ENCODE measurements at regions not wholly inside any gene's neighbourhood (a gene's known extent, or its start where the extent isn't known, plus 50 kb on each side); places are given as distances from the start of the nearest gene placed in this dataset.

DNA sequence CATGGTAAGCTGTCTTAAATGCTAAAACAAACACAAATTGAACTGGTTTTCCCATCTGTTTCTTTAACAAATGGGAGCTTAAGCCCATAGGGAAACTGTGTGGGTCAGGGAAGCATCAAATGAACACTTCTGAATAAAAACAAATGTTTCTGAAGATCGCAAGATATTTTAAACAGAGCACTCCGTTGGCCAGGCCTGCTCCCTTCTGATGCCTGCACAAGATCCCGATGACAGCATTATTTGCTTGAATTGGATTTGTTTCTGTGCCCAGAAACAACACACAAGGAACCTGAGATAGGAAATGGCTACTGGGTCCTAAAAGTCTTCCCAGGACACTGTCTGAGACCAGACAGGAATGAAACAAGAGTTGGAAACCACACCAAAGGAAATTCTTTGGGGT lies 425.8 kb upstream of the ZFHX3 start:
- WGBS = 76% methylated on average over 3 of the region's 3 CpGs
- Histone ChIP-seq H3K27ac (ENCODE audit: low read depth in 1 of 2, low read length in 1 of 2) (no peak overlapping the region), H3K9me3 (ENCODE audit: control insufficient read depth in 2 of 2, insufficient read depth in 1 of 2, low read length in 1 of 2) (no peaks in the 10 kb centered on the region), H3K4me1 (ENCODE audit: control insufficient read depth in 2 of 2, insufficient read depth in 2 of 2, low read length in 2 of 2) (no peaks in the 10 kb centered on the region), H3K4me3 (ENCODE audit: low read length in 2 of 2) (no peak overlapping the region), H3K36me3 (ENCODE audit: control insufficient read depth in 2 of 2, insufficient read depth in 2 of 2, low read length in 1 of 2) (no peaks in the 10 kb centered on the region), H3K27me3 (ENCODE audit: control insufficient read depth in 2 of 2, insufficient read depth in 1 of 2, low read length in 1 of 2) (no peaks in the 10 kb centered on the region)
- no peak for DNase-seq (ENCODE audit: low read depth in 6 of 9, low spot score in 9 of 9)

- no peak overlapping the region for H3K27ac ChIP-seq (ENCODE audit: low read depth in 1 of 2, low read length in 1 of 2)
- H3K9me3 ChIP-seq (ENCODE audit: control insufficient read depth in 2 of 2, insufficient read depth in 1 of 2, low read length in 1 of 2) = no peaks in the 10 kb centered on the region
- H3K27me3 ChIP-seq (ENCODE audit: control insufficient read depth in 2 of 2, insufficient read depth in 1 of 2, low read length in 1 of 2) = no peaks in the 10 kb centered on the region
- no peaks in the 10 kb centered on the region for H3K4me1 ChIP-seq (ENCODE audit: control insufficient read depth in 2 of 2, insufficient read depth in 2 of 2, low read length in 2 of 2)
- DNase-seq (ENCODE audit: low read depth in 6 of 9, low spot score in 9 of 9) = no peak
- 96% methylated on average over 11 of the region's 11 CpGs for WGBS
- H3K36me3 ChIP-seq (ENCODE audit: control insufficient read depth in 2 of 2, insufficient read depth in 2 of 2, low read length in 1 of 2) = no peaks in the 10 kb centered on the region
- no peak overlapping the region for H3K4me3 ChIP-seq (ENCODE audit: low read length in 2 of 2)
Measured at GRCh38 chr16:73464834-73465233, 416.9 kb upstream of the ZFHX3 start.

- H3K36me3 ChIP-seq (ENCODE audit: control insufficient read depth in 2 of 2, insufficient read depth in 2 of 2, low read length in 1 of 2) = no peaks in the 10 kb centered on the region
- no peaks in the 10 kb centered on the region for H3K27me3 ChIP-seq (ENCODE audit: control insufficient read depth in 2 of 2, insufficient read depth in 1 of 2, low read length in 1 of 2)
- H3K4me1 ChIP-seq (ENCODE audit: control insufficient read depth in 2 of 2, insufficient read depth in 2 of 2, low read length in 2 of 2) = no peaks in the 10 kb centered on the region
- H3K27ac ChIP-seq (ENCODE audit: low read depth in 1 of 2, low read length in 1 of 2) = no peak overlapping the region
- 91% methylated on average over 5 of the region's 5 CpGs for WGBS
- H3K9me3 ChIP-seq (ENCODE audit: control insufficient read depth in 2 of 2, insufficient read depth in 1 of 2, low read length in 1 of 2) = no peaks in the 10 kb centered on the region
- H3K4me3 ChIP-seq (ENCODE audit: low read length in 2 of 2) = no peak overlapping the region
- no peak for DNase-seq (ENCODE audit: low read depth in 6 of 9, low spot score in 9 of 9)
Measured at GRCh38 chr16:73459586-73459985, 411.7 kb upstream of the ZFHX3 start.

GRCh38 chr16:73457851-73458250 lies 409.9 kb upstream of the ZFHX3 start:
- DNase-seq (ENCODE audit: low read depth in 6 of 9, low spot score in 9 of 9) = no peak
- WGBS = 98% methylated on average over 1 of the region's 1 CpG
- Histone ChIP-seq H3K9me3 (ENCODE audit: control insufficient read depth in 2 of 2, insufficient read depth in 1 of 2, low read length in 1 of 2) (no peaks in the 10 kb centered on the region), H3K4me1 (ENCODE audit: control insufficient read depth in 2 of 2, insufficient read depth in 2 of 2, low read length in 2 of 2) (no peaks in the 10 kb centered on the region), H3K4me3 (ENCODE audit: low read length in 2 of 2) (no peak overlapping the region), H3K27ac (ENCODE audit: low read depth in 1 of 2, low read length in 1 of 2) (no peak overlapping the region), H3K27me3 (ENCODE audit: control insufficient read depth in 2 of 2, insufficient read depth in 1 of 2, low read length in 1 of 2) (no peaks in the 10 kb centered on the region), H3K36me3 (ENCODE audit: control insufficient read depth in 2 of 2, insufficient read depth in 2 of 2, low read length in 1 of 2) (no peaks in the 10 kb centered on the region)

GRCh38 chr16:73448970-73449369 lies 401.0 kb upstream of the ZFHX3 start:
- no peaks in the 10 kb centered on the region for H3K27me3 ChIP-seq (ENCODE audit: control insufficient read depth in 2 of 2, insufficient read depth in 1 of 2, low read length in 1 of 2)
- no peaks in the 10 kb centered on the region for H3K36me3 ChIP-seq (ENCODE audit: control insufficient read depth in 2 of 2, insufficient read depth in 2 of 2, low read length in 1 of 2)
- DNase-seq (ENCODE audit: low read depth in 6 of 9, low spot score in 9 of 9) = no peak
- no peaks in the 10 kb centered on the region for H3K4me1 ChIP-seq (ENCODE audit: control insufficient read depth in 2 of 2, insufficient read depth in 2 of 2, low read length in 2 of 2)
- no peaks in the 10 kb centered on the region for H3K9me3 ChIP-seq (ENCODE audit: control insufficient read depth in 2 of 2, insufficient read depth in 1 of 2, low read length in 1 of 2)
- no peak overlapping the region for H3K4me3 ChIP-seq (ENCODE audit: low read length in 2 of 2)
- no peak overlapping the region for H3K27ac ChIP-seq (ENCODE audit: low read depth in 1 of 2, low read length in 1 of 2)
- WGBS = 97% methylated on average over 3 of the region's 3 CpGs

DNA sequence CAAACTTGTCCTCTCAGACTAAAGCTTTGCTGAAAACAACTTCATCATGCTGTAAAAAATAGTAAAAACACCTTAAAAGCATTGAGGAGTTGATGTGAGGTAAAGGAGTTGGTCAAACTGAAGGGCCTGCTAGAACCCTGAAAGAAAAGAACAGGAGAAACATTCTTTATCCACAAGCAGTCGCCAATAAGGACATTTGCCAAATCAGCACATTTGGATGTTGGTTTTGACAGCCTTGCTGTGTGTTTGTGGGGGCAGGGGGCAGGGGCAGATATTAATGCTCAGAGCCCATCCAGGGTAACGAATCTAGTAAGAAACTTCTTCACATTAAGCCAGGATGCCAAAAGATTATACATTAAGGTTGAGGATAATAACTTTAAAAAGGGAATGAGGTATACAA lies 399.9 kb upstream of the ZFHX3 start:
- Histone ChIP-seq H3K4me1 (ENCODE audit: control insufficient read depth in 2 of 2, insufficient read depth in 2 of 2, low read length in 2 of 2) (no peaks in the 10 kb centered on the region), H3K4me3 (ENCODE audit: low read length in 2 of 2) (no peak overlapping the region), H3K27me3 (ENCODE audit: control insufficient read depth in 2 of 2, insufficient read depth in 1 of 2, low read length in 1 of 2) (no peaks in the 10 kb centered on the region), H3K27ac (ENCODE audit: low read depth in 1 of 2, low read length in 1 of 2) (no peak overlapping the region), H3K9me3 (ENCODE audit: control insufficient read depth in 2 of 2, insufficient read depth in 1 of 2, low read length in 1 of 2) (no peaks in the 10 kb centered on the region), H3K36me3 (ENCODE audit: control insufficient read depth in 2 of 2, insufficient read depth in 2 of 2, low read length in 1 of 2) (no peaks in the 10 kb centered on the region)
- 94% methylated on average over 2 of the region's 2 CpGs for WGBS
- DNase-seq (ENCODE audit: low read depth in 6 of 9, low spot score in 9 of 9) = no peak

GRCh38 chr16:73434621-73435020 lies 386.7 kb upstream of the ZFHX3 start:
- no peak overlapping the region for H3K4me3 ChIP-seq (ENCODE audit: low read length in 2 of 2)
- H3K27ac ChIP-seq (ENCODE audit: low read depth in 1 of 2, low read length in 1 of 2) = no peak overlapping the region
- H3K27me3 ChIP-seq (ENCODE audit: control insufficient read depth in 2 of 2, insufficient read depth in 1 of 2, low read length in 1 of 2) = no peaks in the 10 kb centered on the region
- no peaks in the 10 kb centered on the region for H3K4me1 ChIP-seq (ENCODE audit: control insufficient read depth in 2 of 2, insufficient read depth in 2 of 2, low read length in 2 of 2)
- WGBS = 93% methylated on average over 5 of the region's 5 CpGs
- no peaks in the 10 kb centered on the region for H3K36me3 ChIP-seq (ENCODE audit: control insufficient read depth in 2 of 2, insufficient read depth in 2 of 2, low read length in 1 of 2)
- no peak for DNase-seq (ENCODE audit: low read depth in 6 of 9, low spot score in 9 of 9)
- H3K9me3 ChIP-seq (ENCODE audit: control insufficient read depth in 2 of 2, insufficient read depth in 1 of 2, low read length in 1 of 2) = no peaks in the 10 kb centered on the region

GRCh38 chr16:73433731-73434307 lies 385.9 kb upstream of the ZFHX3 start:
- Histone ChIP-seq H3K4me1 (ENCODE audit: control insufficient read depth in 2 of 2, insufficient read depth in 2 of 2, low read length in 2 of 2) (no peaks in the 10 kb centered on the region), H3K4me3 (ENCODE audit: low read length in 2 of 2) (no peak overlapping the region), H3K36me3 (ENCODE audit: control insufficient read depth in 2 of 2, insufficient read depth in 2 of 2, low read length in 1 of 2) (no peaks in the 10 kb centered on the region), H3K9me3 (ENCODE audit: control insufficient read depth in 2 of 2, insufficient read depth in 1 of 2, low read length in 1 of 2) (no peaks in the 10 kb centered on the region), H3K27ac (ENCODE audit: low read depth in 1 of 2, low read length in 1 of 2) (no peak overlapping the region), H3K27me3 (ENCODE audit: control insufficient read depth in 2 of 2, insufficient read depth in 1 of 2, low read length in 1 of 2) (no peaks in the 10 kb centered on the region)
- 85% methylated on average over 16 of the region's 16 CpGs for WGBS
- DNase-seq (ENCODE audit: low read depth in 6 of 9, low spot score in 9 of 9) = no peak

DNA sequence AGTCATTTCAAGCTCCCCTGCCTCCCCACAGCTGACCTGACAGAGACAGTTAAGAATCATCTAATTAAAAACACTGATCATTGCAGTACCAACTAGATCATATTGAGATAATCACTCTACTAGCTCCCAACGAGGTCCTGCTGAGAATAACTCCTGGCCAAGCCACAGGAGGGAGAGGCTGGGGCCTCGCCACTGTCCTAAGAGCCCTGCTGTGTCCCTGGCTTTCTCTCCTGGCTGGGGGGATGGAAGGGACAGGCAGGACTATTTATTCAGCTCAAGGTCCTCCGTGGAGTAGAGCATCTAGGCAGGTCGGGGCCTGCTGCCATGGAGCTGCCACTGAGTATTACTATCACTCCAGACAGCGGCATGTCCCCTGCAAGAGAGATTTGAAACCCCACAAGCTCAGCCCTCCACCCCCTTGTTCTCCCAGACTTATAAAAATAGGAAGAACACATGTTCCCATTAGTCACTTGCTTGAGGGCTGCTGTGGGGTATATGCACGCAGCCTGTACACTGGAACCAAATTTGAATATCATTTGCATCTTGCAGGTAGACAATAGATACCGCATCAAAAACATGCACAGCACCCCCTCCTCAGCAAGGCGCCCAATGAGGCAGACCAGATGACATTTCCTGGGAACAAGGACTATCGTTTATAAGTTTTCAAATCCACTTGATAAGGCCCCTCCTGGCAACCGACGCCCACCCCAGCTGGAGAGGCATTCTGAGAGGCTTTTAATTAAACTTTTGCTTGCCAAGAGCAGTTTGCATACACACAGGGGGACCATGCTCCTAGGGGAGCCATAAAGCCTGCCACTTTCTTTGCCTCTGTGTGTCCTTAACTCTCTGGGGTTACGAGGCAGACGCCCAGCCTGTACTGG lies 385.2 kb upstream of the ZFHX3 start:
- Histone ChIP-seq H3K27ac (ENCODE audit: low read depth in 1 of 2, low read length in 1 of 2) (no peak overlapping the region), H3K4me1 (ENCODE audit: control insufficient read depth in 2 of 2, insufficient read depth in 2 of 2, low read length in 2 of 2) (no peaks in the 10 kb centered on the region), H3K9me3 (ENCODE audit: control insufficient read depth in 2 of 2, insufficient read depth in 1 of 2, low read length in 1 of 2) (no peaks in the 10 kb centered on the region), H3K4me3 (ENCODE audit: low read length in 2 of 2) (no peak overlapping the region), H3K36me3 (ENCODE audit: control insufficient read depth in 2 of 2, insufficient read depth in 2 of 2, low read length in 1 of 2) (no peaks in the 10 kb centered on the region), H3K27me3 (ENCODE audit: control insufficient read depth in 2 of 2, insufficient read depth in 1 of 2, low read length in 1 of 2) (no peaks in the 10 kb centered on the region)
- no peak for DNase-seq (ENCODE audit: low read depth in 6 of 9, low spot score in 9 of 9)
- WGBS = 81% methylated on average over 13 of the region's 13 CpGs

All from thymus (tissue), 11 donors.